GM06990 (cell line): ENCODE measurements at regions not wholly inside any gene's neighbourhood (a gene's known extent, or its start where the extent isn't known, plus 50 kb on each side); places are given as distances from the start of the nearest gene placed in this dataset.

Source experiments
- DNase-seq: peaks from one replicate; pipeline ENCODE4 v3.0.0-alpha.2; 2011; ENCODE audit not compliant: insufficient read length; ENCODE audit errors: extremely low read depth
- H3K27me3 ChIP-seq: replicated peaks from 2 replicates; pipeline ENCODE4 v1.6.0; 2011; ENCODE audit warnings: low read length; ENCODE audit not compliant: control insufficient read depth, insufficient read depth
- H3K36me3 ChIP-seq: 2 replicates; pipeline ENCODE4 v1.5.1; 2011; ENCODE audit warnings: low read length; ENCODE audit not compliant: control insufficient read depth, insufficient read depth
- H3K4me3 ChIP-seq: replicated peaks from 2 replicates; pipeline ENCODE4 v1.5.1; 2011; ENCODE audit warnings: low read depth, mild to moderate bottlenecking, control low read depth, low read length
- CTCF ChIP-seq: IDR thresholded peaks from 2 replicates; pipeline ENCODE4 v1.5.1; 2011; ENCODE audit warnings: low read length, control low read depth, mild to moderate bottlenecking, inconsistent platforms; ENCODE audit not compliant: insufficient read depth, poor library complexity, severe bottlenecking

GRCh38 chr3:104519068-104519467 lies 847.6 kb upstream of the ALCAM start:
- Histone ChIP-seq H3K36me3 (no peaks in the 10 kb centered on the region), H3K4me3 (peak overlapping the region; percentile 28), H3K27me3 (no peaks in the 10 kb centered on the region)
- DNase-seq, result peak; percentile 37
- TF ChIP-seq CTCF, result no peak

GRCh38 chr3:104519468-104520227 lies 847.1 kb upstream of the ALCAM start:
- TF ChIP-seq CTCF, result no peak
- H3K27me3 ChIP-seq, result no peaks in the 10 kb centered on the region
- DNase-seq, result no peak
- no peaks in the 10 kb centered on the region for H3K36me3 ChIP-seq
- peak overlapping the region; percentile 29 for H3K4me3 ChIP-seq

GRCh38 chr3:104520228-104520655 lies 846.5 kb upstream of the ALCAM start:
- Histone ChIP-seq H3K36me3 (no peaks in the 10 kb centered on the region), H3K4me3 (peak overlapping the region; percentile 41), H3K27me3 (no peaks in the 10 kb centered on the region)
- peak; percentile 32 for DNase-seq
- no peak for TF ChIP-seq CTCF

GRCh38 chr3:104521606-104522336 lies 844.9 kb upstream of the ALCAM start:
- no peak for TF ChIP-seq CTCF
- Histone ChIP-seq H3K4me3 (peak overlapping the region; percentile 58), H3K36me3 (no peaks in the 10 kb centered on the region), H3K27me3 (no peaks in the 10 kb centered on the region)
- peak; percentile 79 for DNase-seq

GRCh38 chr3:104523136-104523535 lies 843.6 kb upstream of the ALCAM start:
- Histone ChIP-seq H3K4me3 (peak overlapping the region; percentile 58), H3K27me3 (no peaks in the 10 kb centered on the region), H3K36me3 (no peaks in the 10 kb centered on the region)
- no peak for TF ChIP-seq CTCF
- no peak for DNase-seq
